ENCODE measurements at regions not wholly inside any gene's neighbourhood (a gene's known extent, or its start where the extent isn't known, plus 50 kb on each side); places are given as distances from the start of the nearest gene placed in this dataset.

GRCh38 chr3:178172121-178172520 lies 364.1 kb upstream of the KCNMB2 start:
- TF ChIP-seq POLR2AphosphoS5 (IDR thresholded peaks at IDR 0.05; ENCODE audit: low read depth, low read length), result no peak
- TF ChIP-seq TAF1 (IDR thresholded peaks at IDR 0.05; ENCODE audit: borderline replicate concordance, insufficient read depth, low read length), result no peak
- TF ChIP-seq FOXP2 (optimal IDR thresholded peaks at IDR 0.05; ENCODE audit: borderline replicate concordance, extremely low read depth, extremely low read length, insufficient read depth), result no peak
- no peak for TF ChIP-seq SIN3A (IDR thresholded peaks at IDR 0.05; ENCODE audit: borderline replicate concordance, insufficient read depth, low read length)
